H1 (cell line): ENCODE measurements at regions not wholly inside any gene's neighbourhood (a gene's known extent, or its start where the extent isn't known, plus 50 kb on each side); places are given as distances from the start of the nearest gene placed in this dataset. TPM values are rescaled to one million over a fixed set of nuclear protein-coding genes. Genes with fewer than 3 reads are reported as not detected.

ENCODE experiments used
- small RNA-seq: library from polyadenylated mRNA; stranded (forward); fragments of <200 nt; extraction: miRNeasy Mini kit (QIAGEN cat#:217004); gene quantifications from one replicate; pipeline ENCODE3, GENCODE V24; 2013; ENCODE audit not compliant: insufficient read depth

Small RNA genes lying in the stretch of these regions (small RNA-seq; reads per million reads assigned to genes)
- gene RF00019 (not detected), gene RN7SL643P (not detected), gene RNU4-12P (not detected), gene RNU4-72P (not detected), gene SMIM11P1 (not detected)
